ENCODE measurements at regions not wholly inside any gene's neighbourhood (a gene's known extent, or its start where the extent isn't known, plus 50 kb on each side); places are given as distances from the start of the nearest gene placed in this dataset.

DNA sequence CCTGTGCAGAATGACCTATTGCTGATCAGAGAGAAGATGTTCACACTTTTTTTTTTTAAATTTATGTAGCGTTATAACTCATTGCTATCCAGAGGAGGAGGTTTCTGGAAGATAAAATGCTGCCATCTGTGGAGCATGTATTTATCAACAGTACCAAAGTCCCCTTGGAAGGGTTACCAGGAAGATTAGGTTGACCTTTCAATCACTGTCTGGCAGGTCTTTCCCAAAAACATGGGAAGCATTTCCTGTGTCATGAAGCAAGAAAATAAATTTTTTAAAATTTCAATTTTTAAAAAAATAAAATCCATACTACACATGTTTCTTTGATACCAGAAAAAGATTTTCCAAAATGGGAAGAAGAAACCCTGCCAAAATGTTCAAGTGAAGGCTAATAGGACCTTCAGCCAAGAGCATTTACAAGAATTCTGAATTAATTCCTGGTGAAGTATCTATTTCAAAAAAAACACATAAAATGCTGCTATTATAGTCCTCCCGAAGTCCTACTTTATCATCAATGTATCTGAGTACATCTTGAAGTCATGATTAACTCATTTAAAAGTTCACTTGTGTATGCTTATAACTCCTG, 143.9 kb upstream of the RND3 start:
- no peaks in the 10 kb centered on the region for H3K79me2 ChIP-seq (ENCODE audit: low read depth)
- Mint-ChIP-seq H3K9me3 (peaks cover 3% of the 10 kb centered on the region), H3K4me3 (no peak overlapping the region), H3K4me1 (peaks cover 26% of the 10 kb centered on the region), H3K27me3 (ENCODE audit: insufficient read depth, low read depth) (peaks cover 7% of the 10 kb centered on the region), H3K27ac (peak overlapping the region; percentile 59), H3K36me3 (no peaks in the 10 kb centered on the region)
- peaks cover 22% of the 10 kb centered on the region for H3K4me1 ChIP-seq
- no peaks in the 10 kb centered on the region for H3K36me3 ChIP-seq
- no peak for DNase-seq (ENCODE audit: low spot score)
- H3K9me3 ChIP-seq (ENCODE audit: low read depth), result no peaks in the 10 kb centered on the region
- peaks cover 5% of the 10 kb centered on the region for H3F3A ChIP-seq (ENCODE audit: low read depth)
- no peaks in the 10 kb centered on the region for H4K20me1 ChIP-seq (ENCODE audit: low read depth)
- no peak for TF ChIP-seq EZH2 (IDR thresholded peaks at IDR 0.05)
- TF ChIP-seq, protein P1, sequence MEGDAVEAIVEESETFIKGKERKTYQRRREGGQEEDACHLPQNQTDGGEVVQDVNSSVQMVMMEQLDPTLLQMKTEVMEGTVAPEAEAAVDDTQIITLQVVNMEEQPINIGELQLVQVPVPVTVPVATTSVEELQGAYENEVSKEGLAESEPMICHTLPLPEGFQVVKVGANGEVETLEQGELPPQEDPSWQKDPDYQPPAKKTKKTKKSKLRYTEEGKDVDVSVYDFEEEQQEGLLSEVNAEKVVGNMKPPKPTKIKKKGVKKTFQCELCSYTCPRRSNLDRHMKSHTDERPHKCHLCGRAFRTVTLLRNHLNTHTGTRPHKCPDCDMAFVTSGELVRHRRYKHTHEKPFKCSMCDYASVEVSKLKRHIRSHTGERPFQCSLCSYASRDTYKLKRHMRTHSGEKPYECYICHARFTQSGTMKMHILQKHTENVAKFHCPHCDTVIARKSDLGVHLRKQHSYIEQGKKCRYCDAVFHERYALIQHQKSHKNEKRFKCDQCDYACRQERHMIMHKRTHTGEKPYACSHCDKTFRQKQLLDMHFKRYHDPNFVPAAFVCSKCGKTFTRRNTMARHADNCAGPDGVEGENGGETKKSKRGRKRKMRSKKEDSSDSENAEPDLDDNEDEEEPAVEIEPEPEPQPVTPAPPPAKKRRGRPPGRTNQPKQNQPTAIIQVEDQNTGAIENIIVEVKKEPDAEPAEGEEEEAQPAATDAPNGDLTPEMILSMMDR (IDR thresholded peaks at IDR 0.05), result no peak
- no peak for TF ChIP-seq EZH2phosphoT487 (IDR thresholded peaks at IDR 0.05)
- peak overlapping the region; percentile 54 for H2AFZ ChIP-seq (replicated peaks)
- H3K27ac ChIP-seq, result no peak overlapping the region
- no peak overlapping the region for H3K9ac ChIP-seq
- no peak overlapping the region for H3K4me2 ChIP-seq
- H3K4me3 ChIP-seq, result no peak overlapping the region
- no peaks in the 10 kb centered on the region for H3K27me3 ChIP-seq

DNA sequence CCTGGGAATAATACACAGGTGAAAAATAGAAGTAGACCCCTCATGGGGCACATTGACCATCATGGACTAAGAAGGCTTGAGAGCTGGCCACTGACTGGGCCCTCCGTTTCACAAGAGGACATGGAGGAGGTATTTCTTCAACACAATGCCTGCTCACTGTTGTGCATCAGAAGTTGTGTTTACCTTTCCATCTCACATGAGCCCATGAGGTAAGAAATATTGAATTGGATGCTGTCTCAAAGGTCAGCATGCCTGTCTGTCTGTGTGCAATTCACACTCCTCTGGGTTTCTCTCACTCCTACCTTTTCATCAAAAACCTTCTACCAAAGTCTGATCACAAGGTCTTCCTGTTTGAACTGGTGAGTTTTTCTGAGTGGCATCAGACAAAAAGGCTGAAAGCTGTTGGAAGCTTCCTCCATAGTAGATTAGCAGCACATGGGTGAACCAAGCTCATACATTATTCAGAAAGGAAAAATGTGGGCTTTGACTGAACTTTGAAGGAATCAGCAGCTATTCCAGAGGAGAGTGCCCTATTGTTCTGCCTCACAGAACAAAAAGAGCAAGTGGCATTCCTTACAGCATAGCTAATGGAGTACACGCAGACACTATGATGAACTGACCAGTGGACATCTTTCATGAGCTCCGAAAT, 143.2 kb upstream of the RND3 start:
- no peak overlapping the region for H3K4me3 Mint-ChIP-seq
- H3K27ac Mint-ChIP-seq, result peak overlapping the region; percentile 95
- no peaks in the 10 kb centered on the region for H3K36me3 Mint-ChIP-seq
- H3K27me3 Mint-ChIP-seq (ENCODE audit: insufficient read depth, low read depth), result peaks cover 7% of the 10 kb centered on the region
- H3K4me3 ChIP-seq, result no peak overlapping the region
- peaks cover 7% of the 10 kb centered on the region for H3K9me3 Mint-ChIP-seq
- no peaks in the 10 kb centered on the region for H3K79me2 ChIP-seq (ENCODE audit: low read depth)
- no peaks in the 10 kb centered on the region for H3K9me3 ChIP-seq (ENCODE audit: low read depth)
- no peaks in the 10 kb centered on the region for H3K36me3 ChIP-seq
- H3K4me1 ChIP-seq, result peaks cover 22% of the 10 kb centered on the region
- H2AFZ ChIP-seq (replicated peaks), result peak overlapping the region; percentile 54
- peaks cover 26% of the 10 kb centered on the region for H3K4me1 Mint-ChIP-seq
- H4K20me1 ChIP-seq (ENCODE audit: low read depth), result no peaks in the 10 kb centered on the region
- no peak overlapping the region for H3K9ac ChIP-seq
- peak; percentile 54 for DNase-seq (ENCODE audit: low spot score)
- no peak overlapping the region for H3K27ac ChIP-seq
- H3F3A ChIP-seq (ENCODE audit: low read depth), result peaks cover 5% of the 10 kb centered on the region
- H3K27me3 ChIP-seq, result no peaks in the 10 kb centered on the region
- TF ChIP-seq EZH2 (IDR thresholded peaks at IDR 0.05), result no peak
- TF ChIP-seq EZH2phosphoT487 (IDR thresholded peaks at IDR 0.05), result no peak
- TF ChIP-seq, protein P1 (IDR thresholded peaks at IDR 0.05), result no peak
- H3K4me2 ChIP-seq, result peak overlapping the region; percentile 15

DNA sequence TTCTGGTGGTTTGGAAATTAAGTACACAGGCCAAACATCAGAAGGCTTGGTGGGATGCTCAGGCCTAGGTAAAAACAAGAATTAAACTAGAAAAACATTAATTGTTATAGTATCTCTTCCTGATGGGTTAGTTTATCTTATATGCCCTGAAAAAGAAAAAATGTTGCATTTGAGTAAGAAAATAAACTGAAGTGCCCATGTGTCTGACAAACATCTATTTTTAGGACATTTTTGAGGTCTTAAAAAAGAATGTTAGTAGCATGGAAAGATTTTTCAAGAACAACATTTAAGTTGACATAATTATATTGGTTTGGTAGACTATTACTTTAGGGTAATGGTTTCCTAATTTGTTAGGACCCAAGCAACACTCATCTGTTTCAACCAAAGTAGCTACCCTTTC, 140.1 kb upstream of the RND3 start:
- H3K36me3 ChIP-seq, result no peaks in the 10 kb centered on the region
- no peak for DNase-seq (ENCODE audit: low spot score)
- peaks cover 5% of the 10 kb centered on the region for H3F3A ChIP-seq (ENCODE audit: low read depth)
- H3K79me2 ChIP-seq (ENCODE audit: low read depth), result no peaks in the 10 kb centered on the region
- H3K4me1 ChIP-seq, result peaks cover 22% of the 10 kb centered on the region
- H3K4me1 Mint-ChIP-seq, result peaks cover 34% of the 10 kb centered on the region
- H3K27ac ChIP-seq, result peak overlapping the region; percentile 45
- no peak overlapping the region for H3K9ac ChIP-seq
- no peak for TF ChIP-seq EZH2 (IDR thresholded peaks at IDR 0.05)
- TF ChIP-seq EZH2phosphoT487 (IDR thresholded peaks at IDR 0.05), result no peak
- TF ChIP-seq, protein P1 (IDR thresholded peaks at IDR 0.05), result no peak
- no peak overlapping the region for H3K4me3 ChIP-seq
- peaks cover 7% of the 10 kb centered on the region for H3K27me3 Mint-ChIP-seq (ENCODE audit: insufficient read depth, low read depth)
- no peaks in the 10 kb centered on the region for H3K36me3 Mint-ChIP-seq
- no peak overlapping the region for H3K4me3 Mint-ChIP-seq
- H3K4me2 ChIP-seq, result peak overlapping the region; percentile 3
- no peaks in the 10 kb centered on the region for H3K27me3 ChIP-seq
- H3K9me3 ChIP-seq (ENCODE audit: low read depth), result no peaks in the 10 kb centered on the region
- peaks cover 9% of the 10 kb centered on the region for H3K9me3 Mint-ChIP-seq
- H2AFZ ChIP-seq (replicated peaks), result no peak overlapping the region
- no peaks in the 10 kb centered on the region for H4K20me1 ChIP-seq (ENCODE audit: low read depth)
- H3K27ac Mint-ChIP-seq, result no peak overlapping the region
